Skin of body (tissue), 1 donor: ENCODE measurements at regions not wholly inside any gene's neighbourhood (a gene's known extent, or its start where the extent isn't known, plus 50 kb on each side); places are given as distances from the start of the nearest gene placed in this dataset.
"Not testable (repeated sequence)": the region's sequence is repeated elsewhere in the genome, so short reads cannot be mapped to it uniquely, and the experiment has no call there.

ENCODE experiments used
- DNase-seq: peaks from one replicate; lab custom pipeline; 2025; lab: John Stamatoyannopoulos, UW

GRCh38 chr3:65173841-65174240 is 486.0 kb upstream of the ADAMTS9 start:
- DNase-seq: no peak

- DNase-seq: no peak
Measured at GRCh38 chr3:65172209-65172608, 484.4 kb upstream of the ADAMTS9 start.

GRCh38 chr3:65170390-65171042 is 482.7 kb upstream of the ADAMTS9 start:
- peak; percentile 89 for DNase-seq

- DNase-seq: no peak
Measured at GRCh38 chr3:65169961-65170360, 482.2 kb upstream of the ADAMTS9 start.

- peak; percentile 67 for DNase-seq
Measured at GRCh38 chr3:65168547-65168946, 480.7 kb upstream of the ADAMTS9 start.

GRCh38 chr3:65166531-65166930 is 478.7 kb upstream of the ADAMTS9 start:
- no peak for DNase-seq

GRCh38 chr3:65158023-65158422 is 470.2 kb upstream of the ADAMTS9 start:
- DNase-seq: no peak

GRCh38 chr3:65153850-65154512 is 466.2 kb upstream of the ADAMTS9 start:
- no peak for DNase-seq

GRCh38 chr3:65151666-65152065 is 463.9 kb upstream of the ADAMTS9 start:
- DNase-seq: no peak

GRCh38 chr3:65149877-65150276 is 462.1 kb upstream of the ADAMTS9 start:
- no peak for DNase-seq

- DNase-seq: no peak
Measured at GRCh38 chr3:65148687-65149086, 460.9 kb upstream of the ADAMTS9 start.

- no peak for DNase-seq
Measured at GRCh38 chr3:65146179-65146578, 458.4 kb upstream of the ADAMTS9 start.

GRCh38 chr3:65145680-65146079 is 457.9 kb upstream of the ADAMTS9 start:
- DNase-seq: no peak

GRCh38 chr3:65144791-65145351 is 457.1 kb upstream of the ADAMTS9 start:
- DNase-seq: peak; percentile 23

- DNase-seq: no peak
Measured at GRCh38 chr3:65142456-65142855, 454.7 kb upstream of the ADAMTS9 start.

GRCh38 chr3:65138556-65138955 is 450.8 kb upstream of the ADAMTS9 start:
- no peak for DNase-seq

- DNase-seq: not testable (repeated sequence)
Measured at GRCh38 chr3:65133752-65134151, 446.0 kb upstream of the ADAMTS9 start.

- DNase-seq: no peak
Measured at GRCh38 chr3:65130782-65131181, 443.0 kb upstream of the ADAMTS9 start.

- DNase-seq: no peak
Measured at GRCh38 chr3:65128346-65128745, 440.5 kb upstream of the ADAMTS9 start.

- peak; percentile 9 for DNase-seq
Measured at GRCh38 chr3:65126527-65127410, 439.0 kb upstream of the ADAMTS9 start.

- not testable (repeated sequence) for DNase-seq
Measured at GRCh38 chr3:65120156-65120555, 432.4 kb upstream of the ADAMTS9 start.

GRCh38 chr3:65118912-65119499 is 431.2 kb upstream of the ADAMTS9 start:
- DNase-seq: no peak
